ENCODE measurements at regions not wholly inside any gene's neighbourhood (a gene's known extent, or its start where the extent isn't known, plus 50 kb on each side); places are given as distances from the start of the nearest gene placed in this dataset.

- FAIRE-seq, result no peak
These were observed 477.8 kb upstream of the DCC start for GRCh38 chr18:51862051-51862715.

GRCh38 chr18:51864219-51864965 is 475.6 kb upstream of the DCC start:
- FAIRE-seq, result no peak

- FAIRE-seq, result no peak
These were observed 474.5 kb upstream of the DCC start for GRCh38 chr18:51865538-51865937.

- FAIRE-seq, result no peak
These were observed 472.2 kb upstream of the DCC start for GRCh38 chr18:51867767-51868166.

- no peak for FAIRE-seq
These were observed 461.3 kb upstream of the DCC start for GRCh38 chr18:51878724-51879123.

- no peak for FAIRE-seq
These were observed 460.7 kb upstream of the DCC start for GRCh38 chr18:51879329-51879728.

GRCh38 chr18:51881394-51881793 is 458.6 kb upstream of the DCC start:
- no peak for FAIRE-seq

- FAIRE-seq, result no peak
These were observed 456.0 kb upstream of the DCC start for GRCh38 chr18:51884039-51884438.

- FAIRE-seq, result no peak
These were observed 449.2 kb upstream of the DCC start for GRCh38 chr18:51890762-51891161.

- no peak for FAIRE-seq
These were observed 448.1 kb upstream of the DCC start for GRCh38 chr18:51891876-51892275.

- FAIRE-seq, result no peak
These were observed 442.1 kb upstream of the DCC start for GRCh38 chr18:51897884-51898283.

- no peak for FAIRE-seq
These were observed 432.1 kb upstream of the DCC start for GRCh38 chr18:51907687-51908597.

GRCh38 chr18:51908598-51908944 is 431.4 kb upstream of the DCC start:
- FAIRE-seq, result no peak

- no peak for FAIRE-seq
These were observed 428.4 kb upstream of the DCC start for GRCh38 chr18:51911584-51911983.

GRCh38 chr18:51912381-51912780 is 427.6 kb upstream of the DCC start:
- no peak for FAIRE-seq

- no peak for FAIRE-seq
These were observed 424.8 kb upstream of the DCC start for GRCh38 chr18:51915176-51915575.

- FAIRE-seq, result no peak
These were observed 418.1 kb upstream of the DCC start for GRCh38 chr18:51921862-51922261.

- no peak for FAIRE-seq
These were observed 406.1 kb upstream of the DCC start for GRCh38 chr18:51933903-51934302.

- FAIRE-seq, result no peak
These were observed 403.9 kb upstream of the DCC start for GRCh38 chr18:51936115-51936514.

- no peak for FAIRE-seq
These were observed 398.0 kb upstream of the DCC start for GRCh38 chr18:51941999-51942398.

- FAIRE-seq, result no peak
These were observed 396.7 kb upstream of the DCC start for GRCh38 chr18:51943281-51943680.

- no peak for FAIRE-seq
These were observed 393.1 kb upstream of the DCC start for GRCh38 chr18:51946946-51947345.

- FAIRE-seq, result no peak
These were observed 387.2 kb upstream of the DCC start for GRCh38 chr18:51952844-51953243.

GRCh38 chr18:51953521-51953920 is 386.5 kb upstream of the DCC start:
- FAIRE-seq, result no peak
